IPS-15b (cell line): ENCODE measurements at regions not wholly inside any gene's neighbourhood (a gene's known extent, or its start where the extent isn't known, plus 50 kb on each side); places are given as distances from the start of the nearest gene placed in this dataset.

Experiments used
- H3K27me3 ChIP-seq: one replicate; pipeline ENCODE4 v1.6.1; 2013; ENCODE audit warnings: low read length; ENCODE audit not compliant: control insufficient read depth, insufficient read depth
- H3K36me3 ChIP-seq: one replicate; pipeline ENCODE4 v1.6.1; 2013; ENCODE audit warnings: low read length; ENCODE audit not compliant: control insufficient read depth, insufficient read depth
- H3K4me1 ChIP-seq: one replicate; pipeline ENCODE4 v1.6.1; 2013; ENCODE audit warnings: mild to moderate bottlenecking, low read length; ENCODE audit not compliant: control insufficient read depth, insufficient read depth
- H3K4me3 ChIP-seq: one replicate; pipeline ENCODE4 v1.5.1; 2013; ENCODE audit warnings: low read depth, low read length
- H3K9ac ChIP-seq: one replicate; pipeline ENCODE4 v1.6.1; 2013; ENCODE audit warnings: low read depth, mild to moderate bottlenecking, low read length
- H3K9me3 ChIP-seq: one replicate; pipeline ENCODE4 v1.6.1; 2013; ENCODE audit warnings: mild to moderate bottlenecking, low read length; ENCODE audit not compliant: control insufficient read depth, insufficient read depth

DNA sequence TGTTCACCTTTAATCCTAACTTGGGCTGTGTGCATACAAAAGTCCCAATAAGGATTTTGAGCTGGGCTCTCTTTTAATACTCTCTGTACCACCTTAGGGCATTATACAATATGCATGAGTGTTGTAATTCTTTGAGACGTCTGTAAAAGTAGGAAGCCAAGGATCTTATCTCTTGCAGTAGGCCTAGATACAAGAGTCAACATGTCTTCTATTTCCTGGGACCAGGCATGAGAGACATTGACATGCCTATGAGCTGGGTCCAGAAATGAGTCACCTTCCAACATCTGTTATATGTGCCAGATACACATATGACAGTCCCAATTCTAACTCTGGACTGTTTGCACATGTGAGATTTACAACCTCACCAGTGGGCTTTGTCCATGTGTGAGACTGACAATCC is 1911.2 kb downstream of the TP53TG3F start:
- H3K4me3 ChIP-seq, result no peak overlapping the region
- no peak overlapping the region for H3K9ac ChIP-seq
- H3K9me3 ChIP-seq, result peaks cover 49% of the 10 kb centered on the region
- no peaks in the 10 kb centered on the region for H3K27me3 ChIP-seq
- no peaks in the 10 kb centered on the region for H3K36me3 ChIP-seq
- H3K4me1 ChIP-seq, result no peaks in the 10 kb centered on the region

DNA sequence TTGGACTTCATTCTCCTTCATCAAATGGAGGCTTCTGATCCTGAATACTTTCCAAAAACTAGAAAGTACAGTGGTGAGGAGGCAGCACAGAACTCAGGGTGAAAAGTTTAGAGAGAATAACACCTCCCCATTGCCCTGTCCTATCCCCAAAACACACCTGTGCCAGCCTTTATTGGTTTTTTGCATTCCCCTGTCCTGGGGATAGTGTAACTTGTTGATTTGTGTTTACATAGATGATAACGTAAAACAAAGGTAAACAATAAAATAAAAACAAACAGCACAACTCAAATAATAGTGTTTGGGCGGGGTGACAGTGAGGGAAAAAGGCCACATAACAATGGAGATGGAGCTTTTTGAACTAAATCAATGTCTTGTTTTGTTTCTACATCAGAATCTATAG is 1917.7 kb downstream of the TP53TG3F start:
- no peak overlapping the region for H3K4me3 ChIP-seq
- no peak overlapping the region for H3K9ac ChIP-seq
- H3K36me3 ChIP-seq, result no peaks in the 10 kb centered on the region
- H3K4me1 ChIP-seq, result no peaks in the 10 kb centered on the region
- H3K27me3 ChIP-seq, result no peaks in the 10 kb centered on the region
- H3K9me3 ChIP-seq, result peaks cover 48% of the 10 kb centered on the region

DNA sequence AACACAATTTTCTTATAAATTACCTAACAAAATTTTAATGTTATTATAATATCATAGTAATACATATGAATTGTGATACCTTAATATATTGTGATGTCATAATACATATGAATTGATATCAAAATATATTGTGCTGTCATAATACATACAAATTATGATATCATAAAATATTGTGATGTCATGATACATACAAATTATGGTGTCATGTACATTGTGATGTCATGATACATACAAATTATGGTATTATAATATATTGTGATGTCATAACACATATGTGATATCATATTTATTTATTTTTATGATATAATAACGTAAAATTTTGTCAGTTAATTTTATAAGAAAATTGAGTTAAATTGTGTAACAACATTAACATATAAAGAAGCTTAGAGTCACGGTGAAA is 1927.2 kb downstream of the TP53TG3F start:
- H3K27me3 ChIP-seq, result no peaks in the 10 kb centered on the region
- H3K9me3 ChIP-seq, result peaks cover 24% of the 10 kb centered on the region
- H3K4me3 ChIP-seq, result no peak overlapping the region
- no peaks in the 10 kb centered on the region for H3K4me1 ChIP-seq
- H3K9ac ChIP-seq, result no peak overlapping the region
- no peaks in the 10 kb centered on the region for H3K36me3 ChIP-seq

DNA sequence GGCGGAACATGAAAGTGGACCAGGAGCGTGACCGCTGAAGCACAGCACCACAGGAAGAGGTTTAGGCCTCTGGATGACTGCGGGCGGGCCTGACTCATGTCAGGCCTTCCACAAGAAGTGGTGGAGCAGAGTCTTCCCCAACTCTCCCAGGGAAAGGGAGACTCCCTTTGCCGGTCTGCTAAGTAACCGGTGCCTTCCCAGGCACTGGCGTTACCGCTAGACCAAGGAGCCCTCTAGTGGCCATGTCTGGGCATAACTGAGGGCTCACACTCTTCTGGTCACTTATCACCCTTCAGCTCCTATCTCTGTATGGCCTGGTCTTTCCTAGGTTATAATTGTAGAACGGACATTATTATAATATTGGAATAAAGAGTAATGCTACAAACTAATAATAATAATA is 1931.9 kb downstream of the TP53TG3F start:
- Histone ChIP-seq H3K4me1 (no peaks in the 10 kb centered on the region), H3K9me3 (peaks cover 41% of the 10 kb centered on the region)

DNA sequence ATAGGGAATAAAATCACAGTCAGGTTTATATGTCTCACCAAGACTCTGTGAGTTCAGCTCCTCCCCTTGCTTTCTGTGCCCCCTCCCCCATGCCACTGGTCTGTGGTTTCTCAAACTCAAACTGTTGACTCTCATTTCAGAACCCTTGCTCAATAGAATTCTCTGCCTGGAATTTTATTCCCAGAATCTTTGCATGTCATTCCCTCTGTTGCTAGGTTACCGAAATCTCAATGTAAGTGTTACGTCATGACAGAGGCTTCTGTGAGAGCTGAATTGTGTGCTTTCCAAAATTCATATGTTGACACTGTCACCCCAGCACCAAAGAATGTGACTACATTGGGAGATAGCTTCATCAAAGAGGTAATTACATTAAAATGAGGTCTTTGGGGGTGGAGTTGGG is 1938.8 kb downstream of the TP53TG3F start:
- no peaks in the 10 kb centered on the region for H3K4me1 ChIP-seq
- H3K36me3 ChIP-seq, result no peaks in the 10 kb centered on the region
- H3K27me3 ChIP-seq, result no peaks in the 10 kb centered on the region
- no peak overlapping the region for H3K9ac ChIP-seq
- H3K4me3 ChIP-seq, result no peak overlapping the region
- peaks cover 65% of the 10 kb centered on the region for H3K9me3 ChIP-seq

More for the DNA sequence above, 1931.9 kb downstream of the TP53TG3F start:
- no peak overlapping the region for H3K4me3 ChIP-seq
- no peaks in the 10 kb centered on the region for H3K36me3 ChIP-seq
- H3K9ac ChIP-seq, result no peak overlapping the region
- H3K27me3 ChIP-seq, result no peaks in the 10 kb centered on the region

DNA sequence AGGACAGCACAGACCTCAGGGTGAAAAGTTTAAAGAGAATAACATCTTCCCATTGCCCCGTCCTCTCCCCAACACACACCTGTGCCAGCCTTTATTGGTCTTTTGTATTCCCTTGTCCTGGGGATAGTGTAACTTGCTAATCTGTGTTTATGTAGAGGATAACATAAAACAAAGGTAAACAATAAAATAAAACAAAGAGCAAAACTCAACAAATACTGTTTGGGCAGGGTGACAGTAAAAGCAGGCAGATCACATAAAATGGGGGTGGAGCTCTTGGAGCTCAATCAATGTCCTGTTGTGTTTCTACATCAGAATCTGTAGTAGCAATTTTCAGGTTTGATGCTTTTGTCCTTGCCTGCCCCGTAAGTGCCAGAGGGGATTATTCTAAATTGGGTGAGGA is 1939.7 kb downstream of the TP53TG3F start:
- peaks cover 56% of the 10 kb centered on the region for H3K9me3 ChIP-seq
- H3K4me3 ChIP-seq, result no peak overlapping the region
- no peaks in the 10 kb centered on the region for H3K4me1 ChIP-seq
- no peak overlapping the region for H3K9ac ChIP-seq
- H3K27me3 ChIP-seq, result no peaks in the 10 kb centered on the region
- H3K36me3 ChIP-seq, result no peaks in the 10 kb centered on the region

DNA sequence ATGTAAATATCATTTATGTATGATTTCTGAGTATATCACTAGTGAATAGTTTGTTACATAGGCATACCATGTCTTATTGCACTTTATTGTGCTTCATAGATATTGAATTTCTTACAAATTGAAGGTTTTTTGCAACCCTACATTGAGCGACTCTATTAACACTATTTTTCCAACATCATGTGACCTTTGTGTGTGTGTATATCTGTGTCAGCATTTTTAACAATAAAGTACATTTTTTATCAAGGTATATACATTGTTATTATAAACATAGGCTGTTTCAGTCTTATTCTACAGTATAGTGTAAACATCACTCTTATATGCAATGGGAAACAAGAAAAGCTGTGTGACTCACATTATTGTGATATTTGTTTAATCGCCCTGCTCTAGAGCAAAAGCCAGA is 1944.9 kb downstream of the TP53TG3F start:
- Histone ChIP-seq H3K36me3 (no peaks in the 10 kb centered on the region), H3K9ac (no peak overlapping the region), H3K9me3 (peaks cover 49% of the 10 kb centered on the region), H3K27me3 (no peaks in the 10 kb centered on the region), H3K4me1 (no peaks in the 10 kb centered on the region), H3K4me3 (no peak overlapping the region)

DNA sequence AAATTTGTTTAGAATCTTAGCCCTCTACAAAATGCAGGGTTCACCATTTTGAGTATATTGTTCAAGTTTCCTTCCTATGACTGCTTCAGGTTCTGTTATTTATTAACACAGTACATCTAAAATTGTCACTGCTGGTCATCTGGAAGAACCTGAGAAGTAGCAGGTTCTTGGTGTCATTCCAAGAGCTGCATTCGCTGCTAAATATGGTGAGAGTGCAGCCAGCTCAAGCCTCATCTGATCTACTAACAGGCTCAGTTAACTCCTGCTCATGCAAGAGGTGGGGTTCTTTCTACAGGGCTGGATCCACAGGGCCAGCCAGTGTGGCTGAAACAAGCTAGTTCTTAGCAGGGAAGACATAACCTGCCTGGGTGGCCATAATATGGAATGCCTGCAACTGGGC is 1946.1 kb downstream of the TP53TG3F start:
- H3K4me3 ChIP-seq, result no peak overlapping the region
- H3K4me1 ChIP-seq, result no peaks in the 10 kb centered on the region
- no peaks in the 10 kb centered on the region for H3K27me3 ChIP-seq
- no peak overlapping the region for H3K9ac ChIP-seq
- no peaks in the 10 kb centered on the region for H3K36me3 ChIP-seq
- H3K9me3 ChIP-seq, result peaks cover 50% of the 10 kb centered on the region

DNA sequence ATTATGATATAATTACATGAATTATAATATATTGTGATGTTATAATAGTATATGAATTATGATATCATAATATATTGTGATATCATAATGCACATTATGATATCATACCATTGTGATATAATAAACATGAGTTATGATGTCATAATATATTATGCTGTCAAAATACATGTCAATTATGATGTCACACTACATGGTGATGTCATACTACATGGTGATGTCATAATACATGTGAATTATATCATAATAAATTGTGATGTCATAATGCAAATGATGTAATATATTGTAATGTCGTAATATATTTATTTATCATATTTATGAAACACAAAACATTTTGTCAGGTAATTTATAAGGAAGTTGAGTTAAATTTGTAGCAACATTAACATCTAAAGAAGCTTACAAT is 1950.1 kb downstream of the TP53TG3F start:
- Histone ChIP-seq H3K9me3 (peaks cover 65% of the 10 kb centered on the region), H3K4me1 (no peaks in the 10 kb centered on the region), H3K9ac (no peak overlapping the region), H3K4me3 (no peak overlapping the region), H3K36me3 (no peaks in the 10 kb centered on the region), H3K27me3 (no peaks in the 10 kb centered on the region)

DNA sequence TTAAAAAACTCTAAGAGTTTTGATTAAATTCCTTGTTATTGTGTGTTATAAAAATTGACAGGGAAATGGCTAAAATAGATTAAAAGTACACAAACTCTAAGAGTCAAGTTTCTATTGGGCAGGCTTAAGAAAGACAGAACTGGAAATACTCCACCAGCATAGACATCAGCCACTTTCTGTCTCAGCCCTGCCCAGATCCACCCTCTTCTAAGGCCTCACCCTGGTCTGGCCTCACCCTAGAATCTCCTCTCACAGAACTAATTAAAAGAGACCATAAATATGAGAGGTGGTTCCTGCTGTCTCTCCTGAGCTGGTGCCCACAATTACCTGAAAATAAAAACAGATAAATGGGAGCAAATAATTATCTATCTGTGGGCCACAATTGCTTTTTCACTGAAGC is 1951.0 kb downstream of the TP53TG3F start:
- peaks cover 69% of the 10 kb centered on the region for H3K9me3 ChIP-seq
- no peaks in the 10 kb centered on the region for H3K4me1 ChIP-seq
- H3K36me3 ChIP-seq, result peaks cover 2% of the 10 kb centered on the region
- H3K27me3 ChIP-seq, result no peaks in the 10 kb centered on the region
- H3K4me3 ChIP-seq, result no peak overlapping the region
- no peak overlapping the region for H3K9ac ChIP-seq

DNA sequence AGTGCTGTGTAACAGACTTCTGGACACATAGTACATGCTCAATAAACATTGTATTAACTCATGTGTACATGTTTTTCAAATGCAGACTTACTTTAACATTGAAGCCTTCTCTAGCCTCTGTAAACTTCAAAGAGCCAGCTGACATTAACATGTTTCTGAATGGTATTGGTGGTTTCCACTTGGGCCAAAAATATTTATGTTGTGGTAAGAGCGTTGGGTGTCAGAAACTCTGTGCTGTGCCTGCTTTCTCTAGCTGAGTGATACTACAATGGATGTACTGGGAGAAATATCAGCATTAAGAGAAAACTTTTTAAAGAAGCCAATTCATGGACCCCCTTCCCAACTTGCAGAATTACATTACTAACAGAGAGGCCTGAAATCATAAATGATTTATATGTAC is 1951.7 kb downstream of the TP53TG3F start:
- Histone ChIP-seq H3K9me3 (peaks cover 61% of the 10 kb centered on the region), H3K27me3 (no peaks in the 10 kb centered on the region), H3K4me1 (no peaks in the 10 kb centered on the region), H3K9ac (no peak overlapping the region), H3K4me3 (no peak overlapping the region), H3K36me3 (peaks cover 2% of the 10 kb centered on the region)

DNA sequence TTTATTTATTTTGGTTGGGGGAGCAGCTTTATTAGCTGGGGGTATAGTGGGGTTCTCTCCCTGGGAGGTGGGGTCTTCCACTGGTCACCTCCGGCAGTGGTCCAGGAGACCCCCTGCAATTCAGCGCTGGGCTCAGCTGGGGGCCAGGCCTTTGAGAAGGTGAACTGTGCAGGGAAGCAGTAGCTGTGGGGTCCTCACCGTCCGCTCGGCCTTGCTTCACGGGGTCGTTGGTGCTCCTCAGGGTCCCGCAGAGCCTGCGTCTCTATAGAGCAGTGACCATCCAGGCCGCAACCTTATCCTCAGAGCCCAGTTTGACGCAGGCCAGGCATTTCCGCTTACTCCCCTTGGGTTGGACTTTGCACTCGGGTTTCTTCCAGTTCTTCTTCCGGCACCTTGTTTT is 1954.7 kb downstream of the TP53TG3F start:
- peaks cover 50% of the 10 kb centered on the region for H3K9me3 ChIP-seq
- no peak overlapping the region for H3K9ac ChIP-seq
- H3K4me1 ChIP-seq, result no peaks in the 10 kb centered on the region
- H3K27me3 ChIP-seq, result no peaks in the 10 kb centered on the region
- H3K4me3 ChIP-seq, result no peak overlapping the region
- H3K36me3 ChIP-seq, result peaks cover 2% of the 10 kb centered on the region

DNA sequence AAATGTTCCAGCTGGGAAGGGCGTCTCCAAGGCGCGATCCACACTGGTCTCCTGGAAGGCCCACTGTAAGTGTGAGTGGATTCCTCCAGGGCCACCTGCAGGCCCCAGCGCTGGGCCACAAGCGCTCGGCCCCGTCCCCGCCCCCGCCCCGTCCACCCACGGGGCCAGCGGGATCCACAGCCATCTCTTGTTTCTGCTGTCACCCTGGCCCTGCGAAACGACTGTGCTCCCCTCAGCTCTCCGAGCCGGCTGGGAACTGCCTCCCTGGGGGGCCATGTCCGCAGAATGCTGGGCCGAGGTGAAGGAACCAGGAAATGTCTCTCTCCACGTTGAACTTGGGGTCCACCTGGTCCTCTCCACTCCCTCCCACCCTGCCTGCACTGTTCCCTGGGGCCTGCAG is 1955.2 kb downstream of the TP53TG3F start:
- no peaks in the 10 kb centered on the region for H3K4me1 ChIP-seq
- peaks cover 49% of the 10 kb centered on the region for H3K9me3 ChIP-seq
- peaks cover 2% of the 10 kb centered on the region for H3K36me3 ChIP-seq
- no peak overlapping the region for H3K9ac ChIP-seq
- H3K27me3 ChIP-seq, result no peaks in the 10 kb centered on the region
- no peak overlapping the region for H3K4me3 ChIP-seq
